Duodenal mucosa (tissue), 2 donors: ENCODE measurements at regions not wholly inside any gene's neighbourhood (a gene's known extent, or its start where the extent isn't known, plus 50 kb on each side); places are given as distances from the start of the nearest gene placed in this dataset.
A peak's percentile ranks its signal among the peaks of the same experiment; 100 is the strongest.

Experiments used
- H3K27ac ChIP-seq: one replicate; pipeline ENCODE4 v1.7.0; 2013; ENCODE audit warnings: low read depth, low read length
- H3K27me3 ChIP-seq, 2 donors: one replicate each; pipeline ENCODE4 v1.7.0; 2013; ENCODE audit warnings: low read length in 2 of 2, control low read depth in 1 of 2; ENCODE audit not compliant: insufficient read depth in 2 of 2, control insufficient read depth in 1 of 2
- H3K36me3 ChIP-seq, 2 donors: one replicate each; pipeline ENCODE4 v1.7.0; 2013; ENCODE audit warnings: low read length in 2 of 2, control low read depth in 1 of 2; ENCODE audit not compliant: insufficient read depth in 2 of 2, control insufficient read depth in 1 of 2
- H3K4me1 ChIP-seq, 2 donors: one replicate each; pipeline ENCODE4 v1.7.0; 2013; ENCODE audit warnings: low read length in 2 of 2, control low read depth in 1 of 2; ENCODE audit not compliant: insufficient read depth in 2 of 2, control insufficient read depth in 1 of 2
- H3K4me3 ChIP-seq, 2 donors: one replicate each; pipeline ENCODE4 v1.7.0; 2013; ENCODE audit warnings: low read length in 2 of 2, low read depth in 1 of 2
- H3K9ac ChIP-seq, 2 donors: one replicate each; pipeline ENCODE4 v1.7.0; 2013; ENCODE audit warnings: low read length in 2 of 2, low read depth in 1 of 2
- H3K9me3 ChIP-seq, 2 donors: one replicate each; pipeline ENCODE4 v1.7.0; 2013; ENCODE audit warnings: low read length in 2 of 2, control low read depth in 1 of 2; ENCODE audit not compliant: control insufficient read depth in 1 of 2

- Histone ChIP-seq H3K4me3 (peak overlapping the region; percentile 51 to 57), H3K4me1 (peaks cover 11 to 13% of the 10 kb centered on the region in 2 donors), H3K9ac (peak overlapping the region; percentile 58 to 60), H3K36me3 (no peaks in the 10 kb centered on the region), H3K27ac (peak overlapping the region; percentile 34), H3K27me3 (no peaks in the 10 kb centered on the region), H3K9me3 (no peaks in the 10 kb centered on the region)
Observed at GRCh38 chr15:66841953-66842681, 140.1 kb downstream of the SMAD6 start.

- Histone ChIP-seq H3K36me3 (no peaks in the 10 kb centered on the region), H3K4me1 (peaks cover 11 to 13% of the 10 kb centered on the region in 2 donors), H3K27ac (peak overlapping the region; percentile 51), H3K9me3 (no peaks in the 10 kb centered on the region), H3K27me3 (no peaks in the 10 kb centered on the region), H3K4me3 (peak overlapping the region; percentile 57 to 60), H3K9ac (peak overlapping the region in 1 of 2 donors; percentile 16)
Observed at GRCh38 chr15:66842710-66843441, 140.8 kb downstream of the SMAD6 start.

GRCh38 chr15:66843581-66843980 lies 141.5 kb downstream of the SMAD6 start:
- H3K27ac ChIP-seq: no peak overlapping the region
- no peak overlapping the region for H3K4me3 ChIP-seq
- no peak overlapping the region for H3K9ac ChIP-seq
- peaks cover 11 to 13% of the 10 kb centered on the region in 2 donors for H3K4me1 ChIP-seq
- H3K36me3 ChIP-seq: no peaks in the 10 kb centered on the region
- no peaks in the 10 kb centered on the region for H3K9me3 ChIP-seq
- no peaks in the 10 kb centered on the region for H3K27me3 ChIP-seq

- H3K27ac ChIP-seq: no peak overlapping the region
- no peaks in the 10 kb centered on the region for H3K9me3 ChIP-seq
- H3K4me1 ChIP-seq: peaks cover 11 to 13% of the 10 kb centered on the region in 2 donors
- H3K4me3 ChIP-seq: no peak overlapping the region
- H3K9ac ChIP-seq: no peak overlapping the region
- H3K27me3 ChIP-seq: no peaks in the 10 kb centered on the region
- no peaks in the 10 kb centered on the region for H3K36me3 ChIP-seq
Observed at GRCh38 chr15:66844041-66844746, 142.2 kb downstream of the SMAD6 start.

- Histone ChIP-seq H3K9ac (no peak overlapping the region), H3K27me3 (no peaks in the 10 kb centered on the region), H3K36me3 (no peaks in the 10 kb centered on the region), H3K9me3 (no peaks in the 10 kb centered on the region), H3K4me1 (peaks cover 11 to 13% of the 10 kb centered on the region in 2 donors), H3K27ac (no peak overlapping the region), H3K4me3 (no peak overlapping the region)
Observed at GRCh38 chr15:66844747-66845145, 142.7 kb downstream of the SMAD6 start.

- Histone ChIP-seq H3K4me3 (no peak overlapping the region), H3K27ac (no peak overlapping the region), H3K9ac (no peak overlapping the region), H3K27me3 (no peaks in the 10 kb centered on the region), H3K9me3 (no peaks in the 10 kb centered on the region), H3K4me1 (peaks cover 13 to 16% of the 10 kb centered on the region in 2 donors), H3K36me3 (no peaks in the 10 kb centered on the region)
Observed at GRCh38 chr15:66845266-66845785, 143.3 kb downstream of the SMAD6 start.

GRCh38 chr15:66846031-66846430 lies 144.0 kb downstream of the SMAD6 start:
- Histone ChIP-seq H3K4me1 (peaks cover 20 to 23% of the 10 kb centered on the region in 2 donors), H3K27ac (no peak overlapping the region), H3K4me3 (no peak overlapping the region), H3K9me3 (no peaks in the 10 kb centered on the region), H3K9ac (no peak overlapping the region), H3K27me3 (no peaks in the 10 kb centered on the region), H3K36me3 (no peaks in the 10 kb centered on the region)

- H3K4me1 ChIP-seq: peaks cover 25 to 26% of the 10 kb centered on the region in 2 donors
- H3K9ac ChIP-seq: no peak overlapping the region
- no peaks in the 10 kb centered on the region for H3K36me3 ChIP-seq
- H3K27me3 ChIP-seq: no peaks in the 10 kb centered on the region
- H3K4me3 ChIP-seq: no peak overlapping the region
- H3K9me3 ChIP-seq: no peaks in the 10 kb centered on the region
- no peak overlapping the region for H3K27ac ChIP-seq
Observed at GRCh38 chr15:66846811-66847210, 144.8 kb downstream of the SMAD6 start.

- Histone ChIP-seq H3K4me1 (peaks cover 22% of the 10 kb centered on the region in 2 donors), H3K27me3 (no peaks in the 10 kb centered on the region), H3K9ac (no peak overlapping the region), H3K27ac (no peak overlapping the region), H3K4me3 (no peak overlapping the region), H3K36me3 (no peaks in the 10 kb centered on the region), H3K9me3 (no peaks in the 10 kb centered on the region)
Observed at GRCh38 chr15:66847565-66847991, 145.5 kb downstream of the SMAD6 start.

- H3K27ac ChIP-seq: no peak overlapping the region
Observed at GRCh38 chr15:66848116-66848515, 146.1 kb downstream of the SMAD6 start.

More at GRCh38 chr15:66848116-66848515, 146.1 kb downstream of the SMAD6 start:
- Histone ChIP-seq H3K9me3 (no peaks in the 10 kb centered on the region), H3K4me1 (peaks cover 19 to 20% of the 10 kb centered on the region in 2 donors), H3K9ac (no peak overlapping the region), H3K27me3 (no peaks in the 10 kb centered on the region), H3K4me3 (no peak overlapping the region), H3K36me3 (no peaks in the 10 kb centered on the region)
